HAP-1 (cell line): ENCODE measurements at regions not wholly inside any gene's neighbourhood (a gene's known extent, or its start where the extent isn't known, plus 50 kb on each side); places are given as distances from the start of the nearest gene placed in this dataset.

ENCODE experiments used
- DNase-seq, 2 experiments: peaks; one replicate each; pipeline ENCODE4 v3.0.0-alpha.2; 2016 to 2020; ENCODE audit warnings: low spot score in 2 of 2
- H3K27me3 ChIP-seq: fragments of 250-450 bp; sonication (Bioruptor Pico); 2 replicates; pipeline ENCODE4 v1.5.1; 2020; ENCODE audit warnings: low read depth, mild to moderate bottlenecking, moderate library complexity
- H3K36me3 ChIP-seq: fragments of 250-450 bp; sonication (Bioruptor Pico); replicated peaks from 2 replicates; pipeline ENCODE4 v1.5.1; 2020; ENCODE audit warnings: mild to moderate bottlenecking
- H3K4me1 ChIP-seq: fragments of 250-450 bp; sonication (Bioruptor Pico); 2 replicates; pipeline ENCODE4 v1.5.1; 2020; ENCODE audit warnings: mild to moderate bottlenecking
- H3K4me3 ChIP-seq: fragments of 250-450 bp; sonication (Bioruptor Pico); 2 replicates; pipeline ENCODE4 v1.5.1; 2020; ENCODE audit warnings: mild to moderate bottlenecking, moderate library complexity
- H3K9me3 ChIP-seq: fragments of 250-450 bp; sonication (Bioruptor Pico); 2 replicates; pipeline ENCODE4 v1.5.1; 2020; ENCODE audit warnings: mild to moderate bottlenecking, moderate library complexity
- in situ Hi-C: fragments of 300-500 bp; cut with MboI; formaldehyde crosslinking; loops from 3 replicates; pipeline ENCODE4 v1.14.3; 2020; ENCODE audit warnings: low sequenced_read_pairs, inconsistent platforms, mixed read lengths

- DNase-seq, result no peak
- Histone ChIP-seq H3K36me3 (no peaks in the 10 kb centered on the region), H3K4me3 (no peak overlapping the region), H3K9me3 (no peaks in the 10 kb centered on the region), H3K27me3 (no peaks in the 10 kb centered on the region), H3K4me1 (no peaks in the 10 kb centered on the region)
- in situ Hi-C loops, result no loop called here
These were observed 303.9 kb downstream of the CBLN4 start for GRCh38 chr20:55701467-55701866.

- in situ Hi-C loops, result no loop called here
- no peaks in the 10 kb centered on the region for H3K36me3 ChIP-seq
These were observed 308.8 kb downstream of the CBLN4 start for GRCh38 chr20:55696520-55696919.

DNA sequence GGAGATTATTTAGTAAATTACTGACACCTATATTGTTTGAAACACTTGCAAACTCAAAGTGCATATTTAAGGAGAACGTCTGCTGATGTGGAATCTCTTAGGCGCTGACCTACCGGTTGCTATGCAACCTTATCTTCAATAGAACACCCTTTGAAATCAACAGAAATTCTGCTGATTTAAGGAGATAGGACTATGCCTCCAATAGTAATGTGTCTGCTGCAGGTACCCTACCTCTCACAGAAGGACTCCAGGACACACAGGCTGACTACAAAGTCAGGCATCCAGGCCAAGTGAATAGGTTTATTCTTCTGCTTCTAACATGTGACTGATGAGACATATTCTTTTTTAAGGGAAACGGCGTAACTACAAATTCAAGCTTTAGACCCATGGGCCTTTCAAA, 311.7 kb downstream of the CBLN4 start:
- in situ Hi-C loops, result no loop called here
- no peak overlapping the region for H3K4me3 ChIP-seq
- H3K4me1 ChIP-seq, result no peaks in the 10 kb centered on the region
- DNase-seq, result no peak
- H3K36me3 ChIP-seq, result no peaks in the 10 kb centered on the region
- no peaks in the 10 kb centered on the region for H3K27me3 ChIP-seq
- H3K9me3 ChIP-seq, result no peaks in the 10 kb centered on the region

More at GRCh38 chr20:55696520-55696919, 308.8 kb downstream of the CBLN4 start:
- Histone ChIP-seq H3K4me3 (no peak overlapping the region), H3K9me3 (no peaks in the 10 kb centered on the region), H3K4me1 (no peaks in the 10 kb centered on the region), H3K27me3 (no peaks in the 10 kb centered on the region)
- no peak for DNase-seq

- Histone ChIP-seq H3K9me3 (no peaks in the 10 kb centered on the region), H3K4me1 (no peaks in the 10 kb centered on the region), H3K36me3 (no peaks in the 10 kb centered on the region), H3K27me3 (no peaks in the 10 kb centered on the region), H3K4me3 (no peak overlapping the region)
- in situ Hi-C loops, result no loop called here
- no peak for DNase-seq
These were observed 319.5 kb downstream of the CBLN4 start for GRCh38 chr20:55685841-55686240.

GRCh38 chr20:55685425-55685824, 319.9 kb downstream of the CBLN4 start:
- Histone ChIP-seq H3K36me3 (no peaks in the 10 kb centered on the region), H3K27me3 (no peaks in the 10 kb centered on the region), H3K4me1 (no peaks in the 10 kb centered on the region), H3K9me3 (no peaks in the 10 kb centered on the region; the same call in 1 of the 2 replicates), H3K4me3 (no peak overlapping the region)
- no peak for DNase-seq
- in situ Hi-C loops, result no loop called here

GRCh38 chr20:55684578-55684977, 320.7 kb downstream of the CBLN4 start:
- Histone ChIP-seq H3K36me3 (no peaks in the 10 kb centered on the region), H3K4me1 (no peaks in the 10 kb centered on the region), H3K27me3 (no peaks in the 10 kb centered on the region), H3K9me3 (no peaks in the 10 kb centered on the region; the same call in 1 of the 2 replicates), H3K4me3 (no peak overlapping the region)
- DNase-seq, result no peak
- in situ Hi-C loops, result no loop called here

DNA sequence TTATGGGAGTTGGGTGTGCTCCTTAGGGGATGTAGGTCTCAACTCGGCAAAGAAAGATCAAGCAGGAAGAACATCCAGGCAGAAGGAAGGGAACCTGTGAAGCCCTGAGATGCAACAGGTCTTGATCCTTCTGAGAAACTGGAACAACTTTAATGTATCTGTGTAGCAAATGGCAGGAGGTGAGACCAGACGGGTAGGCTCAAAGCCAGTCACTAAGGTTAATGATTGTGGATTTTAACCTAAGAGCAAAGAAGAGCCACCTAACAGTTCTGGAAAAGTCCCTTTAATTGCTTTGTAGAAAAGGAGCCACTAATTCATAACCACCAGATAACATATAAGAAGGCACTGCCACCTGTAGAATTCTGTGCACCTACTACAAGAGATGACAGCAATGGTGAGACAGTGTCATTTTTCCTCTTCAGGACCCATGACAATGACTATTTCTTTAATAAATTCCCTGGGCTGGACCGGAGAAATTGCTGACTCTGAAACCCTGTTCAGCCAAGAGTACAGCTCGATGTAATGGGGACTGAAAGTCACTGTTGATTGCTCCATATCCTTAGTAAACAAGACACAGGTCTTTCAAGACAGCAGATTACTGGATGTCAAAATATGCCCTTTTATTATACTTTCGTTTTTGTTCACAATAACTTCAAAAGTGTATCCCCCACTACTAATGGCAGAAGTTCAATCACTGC, 326.2 kb downstream of the CBLN4 start:
- in situ Hi-C loops, result no loop called here
- no peak overlapping the region for H3K4me3 ChIP-seq
- no peak for DNase-seq
- no peaks in the 10 kb centered on the region for H3K27me3 ChIP-seq
- H3K9me3 ChIP-seq, result no peaks in the 10 kb centered on the region; the same call in 1 of the 2 replicates
- no peaks in the 10 kb centered on the region for H3K36me3 ChIP-seq
- no peaks in the 10 kb centered on the region for H3K4me1 ChIP-seq

GRCh38 chr20:55678126-55678525, 327.2 kb downstream of the CBLN4 start:
- Histone ChIP-seq H3K27me3 (no peaks in the 10 kb centered on the region), H3K9me3 (no peaks in the 10 kb centered on the region; the same call in 1 of the 2 replicates), H3K4me1 (no peaks in the 10 kb centered on the region), H3K4me3 (no peak overlapping the region), H3K36me3 (no peaks in the 10 kb centered on the region)
- DNase-seq, result no peak
- in situ Hi-C loops, result no loop called here

- Histone ChIP-seq H3K36me3 (no peaks in the 10 kb centered on the region), H3K4me1 (no peaks in the 10 kb centered on the region)
These were observed 328.3 kb downstream of the CBLN4 start for GRCh38 chr20:55677011-55677410.

GRCh38 chr20:55676097-55676496, 329.2 kb downstream of the CBLN4 start:
- in situ Hi-C loops, result no loop called here
- no peak for DNase-seq
- Histone ChIP-seq H3K4me3 (no peak overlapping the region), H3K4me1 (no peaks in the 10 kb centered on the region), H3K9me3 (no peaks in the 10 kb centered on the region; the same call in 1 of the 2 replicates), H3K36me3 (no peaks in the 10 kb centered on the region), H3K27me3 (no peaks in the 10 kb centered on the region)

More at GRCh38 chr20:55677011-55677410, 328.3 kb downstream of the CBLN4 start:
- Histone ChIP-seq H3K9me3 (no peaks in the 10 kb centered on the region; the same call in 1 of the 2 replicates), H3K27me3 (no peaks in the 10 kb centered on the region), H3K4me3 (no peak overlapping the region)
- in situ Hi-C loops, result no loop called here
- DNase-seq, result no peak

DNA sequence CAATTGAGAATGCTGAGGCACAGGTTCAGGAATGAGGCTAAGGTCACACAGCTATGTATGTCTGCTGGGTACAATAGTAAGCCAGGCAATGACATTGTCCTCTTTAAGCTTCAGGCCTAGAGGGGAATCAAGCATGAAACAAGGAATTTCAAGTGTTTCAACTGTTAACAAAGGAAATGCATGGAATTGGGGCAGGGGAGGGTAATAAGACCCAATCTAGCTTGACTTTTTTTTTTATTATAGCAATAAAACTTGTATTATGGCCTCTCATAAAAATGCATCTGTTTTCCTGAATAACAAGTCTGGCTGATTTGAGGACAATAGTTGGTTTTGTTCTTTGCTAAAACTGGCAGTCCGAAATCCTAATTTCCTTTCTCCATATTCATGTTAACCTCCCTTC, 336.7 kb downstream of the CBLN4 start:
- Histone ChIP-seq H3K36me3 (no peaks in the 10 kb centered on the region), H3K4me3 (no peak overlapping the region), H3K4me1 (no peaks in the 10 kb centered on the region), H3K27me3 (no peaks in the 10 kb centered on the region), H3K9me3 (no peaks in the 10 kb centered on the region)
- in situ Hi-C loops, result no loop called here
- no peak for DNase-seq

- no peaks in the 10 kb centered on the region for H3K27me3 ChIP-seq
- no peak for DNase-seq
- no peak overlapping the region for H3K4me3 ChIP-seq
- H3K36me3 ChIP-seq, result no peaks in the 10 kb centered on the region
- no peaks in the 10 kb centered on the region for H3K4me1 ChIP-seq
- H3K9me3 ChIP-seq, result no peaks in the 10 kb centered on the region
- in situ Hi-C loops, result no loop called here
These were observed 337.4 kb downstream of the CBLN4 start for GRCh38 chr20:55667955-55668354.

DNA sequence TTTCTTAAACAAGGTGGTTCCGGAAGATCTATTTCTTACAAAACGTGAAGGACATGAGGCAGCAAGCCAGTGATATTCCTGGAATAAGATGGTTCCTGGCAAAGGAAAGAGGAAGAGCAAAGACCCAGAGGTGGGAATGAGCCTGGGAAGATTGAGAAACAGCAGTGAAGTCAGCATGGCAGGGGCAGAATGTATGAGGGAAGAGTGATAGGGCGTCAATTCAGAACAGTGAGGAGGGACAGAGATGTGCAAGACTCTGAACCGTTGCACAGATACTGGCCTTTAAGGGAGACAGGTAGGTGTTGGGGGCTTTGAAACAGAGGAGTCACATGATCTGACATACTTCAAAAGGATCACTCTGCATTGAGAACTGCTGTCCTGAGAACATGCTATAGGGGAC, 338.3 kb downstream of the CBLN4 start:
- H3K9me3 ChIP-seq, result no peaks in the 10 kb centered on the region
- in situ Hi-C loops, result no loop called here

DNA sequence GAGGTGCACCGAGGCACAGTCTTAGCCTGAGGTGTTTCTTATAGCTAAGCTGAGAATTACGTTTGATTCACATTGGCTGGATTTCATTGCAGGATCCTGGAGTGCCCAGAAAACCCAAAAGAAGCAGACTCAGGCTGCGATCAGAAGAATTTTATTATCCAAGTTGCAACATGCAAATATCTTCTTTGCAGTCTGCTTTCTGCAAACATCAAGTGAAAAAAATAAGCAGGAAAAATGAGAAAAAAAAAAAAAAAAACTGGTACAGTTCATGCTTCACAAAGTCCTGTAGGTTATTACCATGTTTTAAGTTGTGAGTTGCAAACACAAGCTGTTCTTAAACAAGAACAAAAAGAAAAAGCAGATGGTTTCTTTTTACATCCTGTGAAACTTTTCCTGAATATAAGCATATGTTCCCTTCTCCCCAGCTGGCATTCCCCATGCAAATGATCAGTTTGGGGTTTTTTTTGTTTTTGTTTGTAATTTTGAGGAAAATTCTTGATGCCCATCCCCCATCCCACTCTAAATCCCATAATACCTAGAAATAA, 349.0 kb downstream of the CBLN4 start:
- Histone ChIP-seq H3K4me1 (no peaks in the 10 kb centered on the region), H3K27me3 (no peaks in the 10 kb centered on the region)
- in situ Hi-C loops, result no loop called here

More for the DNA sequence above, 338.3 kb downstream of the CBLN4 start:
- Histone ChIP-seq H3K4me1 (no peaks in the 10 kb centered on the region), H3K36me3 (no peaks in the 10 kb centered on the region), H3K27me3 (no peaks in the 10 kb centered on the region), H3K4me3 (no peak overlapping the region)
- no peak for DNase-seq

More for the DNA sequence above, 349.0 kb downstream of the CBLN4 start:
- Histone ChIP-seq H3K9me3 (no peaks in the 10 kb centered on the region), H3K36me3 (no peaks in the 10 kb centered on the region), H3K4me3 (no peak overlapping the region)
- no peak for DNase-seq
